Esophagus muscularis mucosa (tissue), 4 donors: ENCODE measurements at regions not wholly inside any gene's neighbourhood (a gene's known extent, or its start where the extent isn't known, plus 50 kb on each side); places are given as distances from the start of the nearest gene placed in this dataset.
A peak's percentile ranks its signal among the peaks of the same experiment; 100 is the strongest.

Source experiments
- EP300 ChIP-seq: sonication (generic); formaldehyde crosslinking; IDR thresholded peaks from one replicate; pipeline ENCODE4 v1.6.1; 2017; ENCODE audit warnings: antibody characterized with exemption
- POLR2A ChIP-seq: fragments of 450-650 bp; IDR thresholded peaks from one replicate; pipeline ENCODE4 v1.6.1; 2017; ENCODE audit warnings: antibody characterized with exemption, moderate library complexity, mild to moderate bottlenecking, low read depth
- POLR2AphosphoS5 ChIP-seq, 2 donors: sonication (generic); formaldehyde crosslinking; IDR thresholded peaks; one replicate each; pipeline ENCODE4 v1.6.1; 2017; ENCODE audit warnings: antibody characterized with exemption in 2 of 2
- TF ChIP-seq, protein P1 (sequence below), 3 experiments: fragments of 200-600 bp in 2 of 3; fragments of 450-650 bp in 1 of 3; sonication (generic) in 2 of 3; IDR thresholded peaks; one replicate each; pipeline ENCODE4 v1.5.1; 2017 to 2019; ENCODE audit warnings: antibody characterized with exemption in 3 of 3, mild to moderate bottlenecking in 2 of 3, moderate library complexity in 1 of 3

DNA sequence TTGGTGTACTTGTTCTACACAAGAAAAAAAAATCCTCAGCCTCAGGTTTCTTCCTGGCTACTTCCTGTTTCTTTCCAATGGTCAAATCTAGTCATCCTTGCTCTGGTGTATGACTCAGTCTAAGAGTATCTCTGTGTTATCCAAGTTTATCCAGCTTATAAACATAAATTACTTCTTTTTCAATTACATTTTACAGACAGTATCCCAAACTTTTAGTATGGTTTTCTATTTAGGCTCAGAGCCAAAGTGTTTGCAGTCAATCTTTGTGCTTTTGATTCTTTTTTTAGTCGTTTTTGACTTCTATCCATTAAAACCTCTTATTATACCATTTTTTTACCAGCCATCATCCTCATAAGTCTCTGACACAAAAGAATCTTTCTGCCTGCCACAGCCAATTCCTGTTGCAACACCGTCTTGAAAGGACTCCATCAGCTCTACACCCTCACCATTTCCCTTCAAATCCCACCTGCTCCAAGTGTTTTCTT lies 294.6 kb downstream of the PTEN start:
- TF ChIP-seq EP300 (no peak), POLR2A (no peak), POLR2AphosphoS5 (IDR thresholded peaks at IDR 0.05) (peak in 1 of 2 donors; percentile 61)
- TF ChIP-seq, protein P1, sequence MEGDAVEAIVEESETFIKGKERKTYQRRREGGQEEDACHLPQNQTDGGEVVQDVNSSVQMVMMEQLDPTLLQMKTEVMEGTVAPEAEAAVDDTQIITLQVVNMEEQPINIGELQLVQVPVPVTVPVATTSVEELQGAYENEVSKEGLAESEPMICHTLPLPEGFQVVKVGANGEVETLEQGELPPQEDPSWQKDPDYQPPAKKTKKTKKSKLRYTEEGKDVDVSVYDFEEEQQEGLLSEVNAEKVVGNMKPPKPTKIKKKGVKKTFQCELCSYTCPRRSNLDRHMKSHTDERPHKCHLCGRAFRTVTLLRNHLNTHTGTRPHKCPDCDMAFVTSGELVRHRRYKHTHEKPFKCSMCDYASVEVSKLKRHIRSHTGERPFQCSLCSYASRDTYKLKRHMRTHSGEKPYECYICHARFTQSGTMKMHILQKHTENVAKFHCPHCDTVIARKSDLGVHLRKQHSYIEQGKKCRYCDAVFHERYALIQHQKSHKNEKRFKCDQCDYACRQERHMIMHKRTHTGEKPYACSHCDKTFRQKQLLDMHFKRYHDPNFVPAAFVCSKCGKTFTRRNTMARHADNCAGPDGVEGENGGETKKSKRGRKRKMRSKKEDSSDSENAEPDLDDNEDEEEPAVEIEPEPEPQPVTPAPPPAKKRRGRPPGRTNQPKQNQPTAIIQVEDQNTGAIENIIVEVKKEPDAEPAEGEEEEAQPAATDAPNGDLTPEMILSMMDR (IDR thresholded peaks at IDR 0.05) = no peak
